IMR-90 (cell line): ENCODE measurements at regions not wholly inside any gene's neighbourhood (a gene's known extent, or its start where the extent isn't known, plus 50 kb on each side); places are given as distances from the start of the nearest gene placed in this dataset.

Experiments used
- ATAC-seq: fragments of 200-7000 bp; cut with Tn5 transposase; 2 replicates; pipeline ENCODE4 v1.9.1; 2020; ENCODE audit warnings: low read depth, mild to moderate bottlenecking, moderate library complexity
- BruUV-seq: library from RNA; stranded (reverse); fragments of 400-500 nt; replicated peaks from 2 replicates; lab custom pipeline; 2021; lab: Mats Ljungman, UMichigan
- CTCF ChIA-PET: fragments of 300-600 bp; formaldehyde crosslinking; extraction: SDS; loops from one replicate; lab custom pipeline; 2021; ENCODE audit warnings: antibody characterized with exemption; lab: Yijun Ruan, JAX
- POLR2A ChIA-PET: fragments of 300-600 bp; sonication (Branson Sonifier 250); formaldehyde crosslinking; loops from one replicate; lab custom pipeline; 2022; ENCODE audit warnings: antibody characterized with exemption; ENCODE audit not compliant: unreplicated experiment; lab: Charles Lee
- DNase-seq: peaks from one replicate; pipeline ENCODE4 v3.0.0; 2013
- H2AFZ ChIP-seq: replicated peaks from 2 replicates; pipeline ENCODE3; 2013; ENCODE audit warnings: low read length, mild to moderate bottlenecking; ENCODE audit not compliant: poor library complexity
- H2AK5ac ChIP-seq: 2 replicates; pipeline ENCODE4 v1.6.1; 2013; ENCODE audit warnings: low read depth, low read length, inconsistent platforms
- H2AK9ac ChIP-seq: replicated peaks from 2 replicates; pipeline ENCODE3; 2013; ENCODE audit warnings: mild to moderate bottlenecking, low read depth, low read length, moderate library complexity; ENCODE audit not compliant: poor library complexity
- H2BK120ac ChIP-seq: 2 replicates; pipeline ENCODE4 v1.6.1; 2013; ENCODE audit warnings: low read depth, low read length, inconsistent platforms
- H2BK15ac ChIP-seq: 3 replicates; pipeline ENCODE4 v1.6.1; 2013; ENCODE audit warnings: low read depth, low read length, inconsistent platforms
- H2BK20ac ChIP-seq: 2 replicates; pipeline ENCODE4 v1.6.1; 2013; ENCODE audit warnings: low read depth, mild to moderate bottlenecking, inconsistent platforms, low read length, moderate library complexity
- H2BK5ac ChIP-seq: 2 replicates; pipeline ENCODE4 v1.6.1; 2013; ENCODE audit warnings: mild to moderate bottlenecking, low read depth, low read length, inconsistent platforms; ENCODE audit not compliant: poor library complexity, severe bottlenecking
- H3K14ac ChIP-seq: replicated peaks from 2 replicates; pipeline ENCODE4 v1.6.1; 2013; ENCODE audit warnings: low read depth, low read length, inconsistent platforms
- H3K18ac ChIP-seq: 2 replicates; pipeline ENCODE4 v1.6.1; 2013; ENCODE audit warnings: low read depth, low read length, control low read depth
- H3K23ac ChIP-seq: 2 replicates; pipeline ENCODE4 v1.6.1; 2013; ENCODE audit warnings: low read depth, low read length, inconsistent platforms
- H3K27ac ChIP-seq: 2 replicates; pipeline ENCODE4 v1.5.1; 2013; ENCODE audit warnings: mild to moderate bottlenecking, control low read depth, low read length; ENCODE audit not compliant: insufficient read depth
- H3K27me3 ChIP-seq: 2 replicates; pipeline ENCODE4 v1.6.1; 2013; ENCODE audit warnings: low read length; ENCODE audit not compliant: control insufficient read depth, insufficient read depth
- H3K36me3 ChIP-seq: 2 replicates; pipeline ENCODE4 v1.6.1; 2013; ENCODE audit warnings: low read length, mixed read lengths; ENCODE audit not compliant: control insufficient read depth, insufficient read depth
- H3K4ac ChIP-seq: 2 replicates; pipeline ENCODE4 v1.6.1; 2013; ENCODE audit warnings: low read depth, low read length, inconsistent platforms
- H3K4me1 ChIP-seq: 2 replicates; pipeline ENCODE4 v1.6.1; 2013; ENCODE audit warnings: low read length, mixed read lengths; ENCODE audit not compliant: control insufficient read depth, insufficient read depth
- H3K4me2 ChIP-seq: 2 replicates; pipeline ENCODE4 v1.6.1; 2013; ENCODE audit warnings: low read depth, mild to moderate bottlenecking, control low read depth, low read length, moderate library complexity
- H3K4me3 ChIP-seq: 2 replicates; pipeline ENCODE4 v1.5.1; 2013; ENCODE audit warnings: low read depth, mild to moderate bottlenecking, control low read depth, low read length, moderate library complexity; ENCODE audit not compliant: insufficient read depth
- H3K56ac ChIP-seq: 2 replicates; pipeline ENCODE4 v1.6.1; 2013; ENCODE audit warnings: low read length, inconsistent platforms; ENCODE audit not compliant: insufficient read depth; ENCODE audit errors: extremely low read depth
- H3K79me1 ChIP-seq, 2 experiments: 2 replicates each; pipeline ENCODE4 v1.6.1; 2013; ENCODE audit warnings: low read length in 2 of 2, inconsistent platforms in 1 of 2, low read depth in 1 of 2
- H3K9ac ChIP-seq: 2 replicates; pipeline ENCODE4 v1.6.1; 2013; ENCODE audit warnings: low read depth, low read length, control low read depth
- H3K9me1 ChIP-seq: 2 replicates; pipeline ENCODE4 v1.6.1; 2013; ENCODE audit warnings: low read length, inconsistent platforms; ENCODE audit not compliant: insufficient read depth
- H3K9me3 ChIP-seq: 2 replicates; pipeline ENCODE4 v1.6.1; 2013; ENCODE audit warnings: low read length; ENCODE audit not compliant: control insufficient read depth, insufficient read depth
- H4K20me1 ChIP-seq: 2 replicates; pipeline ENCODE4 v1.6.1; 2013; ENCODE audit warnings: low read length, inconsistent platforms; ENCODE audit not compliant: insufficient read depth
- H4K5ac ChIP-seq: 2 replicates; pipeline ENCODE4 v1.6.1; 2013; ENCODE audit warnings: mild to moderate bottlenecking, low read depth, low read length, control low read depth
- H4K8ac ChIP-seq, 2 experiments: 2 replicates each; pipeline ENCODE4 v1.6.1; 2013; ENCODE audit warnings: low read depth in 2 of 2, low read length in 2 of 2, control low read depth in 1 of 2, inconsistent platforms in 1 of 2
- H4K91ac ChIP-seq: 2 replicates; pipeline ENCODE4 v1.6.1; 2013; ENCODE audit warnings: low read depth, low read length, inconsistent platforms; ENCODE audit not compliant: insufficient read depth
- CEBPB ChIP-seq: IDR thresholded peaks from 2 replicates; pipeline ENCODE4 v1.6.1; 2012; ENCODE audit warnings: low read depth, low read length, improper control_type of control experiment
- RCOR1 ChIP-seq: IDR thresholded peaks from 2 replicates; pipeline ENCODE4 v1.6.1; 2012; ENCODE audit warnings: mild to moderate bottlenecking, low read length, improper control_type of control experiment; ENCODE audit not compliant: insufficient replicate concordance
- WGBS, 2 experiments: methylation state at CpG; one replicate each; pipeline versions ENCODE4 v1.1.5 to v1.1.7; 2013; ENCODE audit warnings: missing lambda C conversion rate in 2 of 2; ENCODE audit not compliant: insufficient read length in 1 of 2; ENCODE audit errors: extremely low coverage in 2 of 2; 5-methylcytosine and 5-hydroxymethylcytosine counted together
- dilution Hi-C: fragments of 300-500 bp; cut with HindIII; formaldehyde crosslinking; loops from one replicate; pipeline ENCODE4 v1.14.3; 2018; ENCODE audit warnings: low sequenced_read_pairs; ENCODE audit not compliant: unreplicated experiment
- in situ Hi-C: fragments of 300-500 bp; cut with MboI; formaldehyde crosslinking; loops from 3 replicates; pipeline ENCODE4 v1.14.3; 2019; ENCODE audit warnings: low sequenced_read_pairs, inconsistent platforms, mixed read lengths
- intact Hi-C: fragments of 100-400 bp; cut with micrococcal nuclease; formaldehyde crosslinking; loops from 2 replicates; pipeline ENCODE4 v1.10.0; 2022

- Histone ChIP-seq H3K36me3 (no peaks in the 10 kb centered on the region), H2AK9ac (no peak overlapping the region), H3K4me2 (no peak overlapping the region), H3K4me1 (peaks cover 12% of the 10 kb centered on the region), H3K27me3 (no peaks in the 10 kb centered on the region), H2BK120ac (peak overlapping the region; percentile 81; the same call in 1 of the 2 replicates), H4K8ac (no peak overlapping the region), H2AK5ac (no peak overlapping the region), H3K9ac (no peak overlapping the region), H2BK15ac (0 out of 3 replicates have a peak overlapping the region, but pooled peaks have one; percentile 18), H3K56ac (no peak overlapping the region), H4K5ac (no peak overlapping the region), H3K23ac (no peak overlapping the region), H3K9me1 (peaks cover 16% of the 10 kb centered on the region), H3K79me1 (no peaks in the 10 kb centered on the region), H3K27ac (peak overlapping the region; percentile 19; the same call in 1 of the 2 replicates), H3K4ac (peak overlapping the region; percentile 42; the same call in 1 of the 2 replicates), H3K14ac (no peak overlapping the region), H4K91ac (no peak overlapping the region), H2BK5ac (no peak overlapping the region), H3K18ac (no peak overlapping the region), H3K9me3 (no peaks in the 10 kb centered on the region), H2AFZ (no peak overlapping the region), H4K20me1 (no peaks in the 10 kb centered on the region), H3K4me3 (no peak overlapping the region), H2BK20ac (peak overlapping the region; percentile 50)
- TF ChIP-seq RCOR1: no peak
- peak; percentile 7; the same call in 1 of the 2 replicates for TF ChIP-seq CEBPB
- POLR2A ChIA-PET: no interaction called here
- CTCF ChIA-PET: interaction anchor here (1.9 kb wide), 1 partner anchor 10 kb away, joined by 6 read pairs; no protein-coding TSS in a partner anchor
- no TSS peak for BruUV-seq
- peak; percentile 41 for DNase-seq
- dilution Hi-C loops (no loop called here), in situ Hi-C loops (no loop called here), intact Hi-C loops (no loop called here)
- no CpG with 5 or more reads among the region's 2 CpGs for WGBS, 2 experiments
- ATAC-seq: peak; percentile 49
Observed at GRCh38 chr15:81889485-81889881, 156.3 kb downstream of the MEX3B start.
